IPS-18c (cell line): ENCODE measurements at regions not wholly inside any gene's neighbourhood (a gene's known extent, or its start where the extent isn't known, plus 50 kb on each side); places are given as distances from the start of the nearest gene placed in this dataset.

ENCODE experiments used
- H3K4me3 ChIP-seq: 2 replicates; pipeline ENCODE4 v1.7.0; 2013; ENCODE audit warnings: low read depth, mild to moderate bottlenecking, low read length, moderate library complexity; ENCODE audit not compliant: insufficient read depth
- H3K9me3 ChIP-seq: one replicate; pipeline ENCODE4 v1.6.1; 2013; ENCODE audit warnings: mild to moderate bottlenecking, low read length, moderate library complexity; ENCODE audit not compliant: control insufficient read depth, insufficient read depth

- Histone ChIP-seq H3K4me3 (no peak overlapping the region), H3K9me3 (no peaks in the 10 kb centered on the region)
Measured at GRCh38 chr11:92397221-92397755, 172.7 kb downstream of the FAT3 start.

GRCh38 chr11:92399705-92400104 lies 175.1 kb downstream of the FAT3 start:
- no peak overlapping the region for H3K4me3 ChIP-seq
- H3K9me3 ChIP-seq: peaks cover 2% of the 10 kb centered on the region

GRCh38 chr11:92401520-92401919 lies 176.9 kb downstream of the FAT3 start:
- Histone ChIP-seq H3K9me3 (peaks cover 2% of the 10 kb centered on the region), H3K4me3 (no peak overlapping the region)

GRCh38 chr11:92406472-92406871 lies 181.9 kb downstream of the FAT3 start:
- Histone ChIP-seq H3K9me3 (peaks cover 2% of the 10 kb centered on the region), H3K4me3 (no peak overlapping the region)

- Histone ChIP-seq H3K4me3 (no peak overlapping the region), H3K9me3 (peaks cover 2% of the 10 kb centered on the region)
Measured at GRCh38 chr11:92409355-92409754, 184.7 kb downstream of the FAT3 start.

GRCh38 chr11:92409956-92410355 lies 185.3 kb downstream of the FAT3 start:
- no peaks in the 10 kb centered on the region for H3K9me3 ChIP-seq

GRCh38 chr11:92410526-92410925 lies 185.9 kb downstream of the FAT3 start:
- H3K9me3 ChIP-seq: no peaks in the 10 kb centered on the region

More at GRCh38 chr11:92409956-92410355, 185.3 kb downstream of the FAT3 start:
- H3K4me3 ChIP-seq: no peak overlapping the region

GRCh38 chr11:92411431-92411830 lies 186.8 kb downstream of the FAT3 start:
- H3K9me3 ChIP-seq: no peaks in the 10 kb centered on the region

More at GRCh38 chr11:92410526-92410925, 185.9 kb downstream of the FAT3 start:
- no peak overlapping the region for H3K4me3 ChIP-seq

GRCh38 chr11:92413757-92414513 lies 189.3 kb downstream of the FAT3 start:
- no peaks in the 10 kb centered on the region for H3K9me3 ChIP-seq
- H3K4me3 ChIP-seq: no peak overlapping the region

More at GRCh38 chr11:92411431-92411830, 186.8 kb downstream of the FAT3 start:
- H3K4me3 ChIP-seq: no peak overlapping the region

- Histone ChIP-seq H3K9me3 (no peaks in the 10 kb centered on the region), H3K4me3 (no peak overlapping the region)
Measured at GRCh38 chr11:92416971-92417725, 192.5 kb downstream of the FAT3 start.

GRCh38 chr11:92423115-92424034 lies 198.8 kb downstream of the FAT3 start:
- H3K4me3 ChIP-seq: no peak overlapping the region
- H3K9me3 ChIP-seq: no peaks in the 10 kb centered on the region

- H3K4me3 ChIP-seq: no peak overlapping the region
- H3K9me3 ChIP-seq: peaks cover 2% of the 10 kb centered on the region
Measured at GRCh38 chr11:92424281-92424680, 199.7 kb downstream of the FAT3 start.

GRCh38 chr11:92425127-92425526 lies 200.5 kb downstream of the FAT3 start:
- Histone ChIP-seq H3K4me3 (no peak overlapping the region), H3K9me3 (peaks cover 4% of the 10 kb centered on the region)

- H3K4me3 ChIP-seq: no peak overlapping the region
- H3K9me3 ChIP-seq: peaks cover 4% of the 10 kb centered on the region
Measured at GRCh38 chr11:92432515-92432914, 207.9 kb downstream of the FAT3 start.

- no peaks in the 10 kb centered on the region for H3K9me3 ChIP-seq
- H3K4me3 ChIP-seq: no peak overlapping the region
Measured at GRCh38 chr11:92436034-92436920, 211.7 kb downstream of the FAT3 start.

- Histone ChIP-seq H3K4me3 (no peak overlapping the region), H3K9me3 (no peaks in the 10 kb centered on the region)
Measured at GRCh38 chr11:92439133-92439532, 214.5 kb downstream of the FAT3 start.
